ENCODE measurements at regions not wholly inside any gene's neighbourhood (a gene's known extent, or its start where the extent isn't known, plus 50 kb on each side); places are given as distances from the start of the nearest gene placed in this dataset.

DNA sequence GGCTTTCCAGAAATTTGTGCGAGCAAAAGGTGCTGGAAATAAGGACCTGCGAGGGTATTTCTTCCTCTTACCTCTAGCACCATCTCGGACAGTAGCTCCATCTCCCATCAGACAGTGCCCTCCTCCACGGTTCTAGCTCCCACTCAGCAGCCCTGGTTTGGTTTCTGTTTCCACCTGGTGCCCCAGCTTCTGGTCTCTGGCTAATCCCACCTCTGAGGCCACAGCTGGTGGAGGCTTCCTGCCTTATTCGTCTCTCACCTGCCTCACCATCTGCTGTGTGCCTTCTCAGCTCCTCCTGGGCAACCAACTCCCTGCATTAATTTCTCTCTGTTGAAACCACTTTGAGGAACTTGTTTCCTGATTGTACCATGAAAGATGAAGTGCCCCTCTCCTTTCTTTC is 162.4 kb upstream of the CDYL start:
- FAIRE-seq (no peak), ATAC-seq (no peak), DNase-seq (ENCODE audit: extremely low read depth in 1 of 4, low spot score in 3 of 4) (no peak)
- in situ Hi-C loops (cut with MboI), result no loop called here
- no peak overlapping the region for H3K4me3 ChIP-seq
- TF ChIP-seq IFI16 (CRISPR knock-in tag; IDR thresholded peaks at IDR 0.05), result no peak
- TF ChIP-seq PML (IDR thresholded peaks at IDR 0.05; ENCODE audit: low read length), result no peak
- TF ChIP-seq, protein P1, sequence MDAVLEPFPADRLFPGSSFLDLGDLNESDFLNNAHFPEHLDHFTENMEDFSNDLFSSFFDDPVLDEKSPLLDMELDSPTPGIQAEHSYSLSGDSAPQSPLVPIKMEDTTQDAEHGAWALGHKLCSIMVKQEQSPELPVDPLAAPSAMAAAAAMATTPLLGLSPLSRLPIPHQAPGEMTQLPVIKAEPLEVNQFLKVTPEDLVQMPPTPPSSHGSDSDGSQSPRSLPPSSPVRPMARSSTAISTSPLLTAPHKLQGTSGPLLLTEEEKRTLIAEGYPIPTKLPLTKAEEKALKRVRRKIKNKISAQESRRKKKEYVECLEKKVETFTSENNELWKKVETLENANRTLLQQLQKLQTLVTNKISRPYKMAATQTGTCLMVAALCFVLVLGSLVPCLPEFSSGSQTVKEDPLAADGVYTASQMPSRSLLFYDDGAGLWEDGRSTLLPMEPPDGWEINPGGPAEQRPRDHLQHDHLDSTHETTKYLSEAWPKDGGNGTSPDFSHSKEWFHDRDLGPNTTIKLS (IDR thresholded peaks at IDR 0.05; ENCODE audit: borderline replicate concordance, low read depth), result no peak
- TF ChIP-seq SAFB (IDR thresholded peaks at IDR 0.05; ENCODE audit: borderline replicate concordance, low read depth, low read length), result no peak
- TF ChIP-seq ETV6 (IDR thresholded peaks at IDR 0.05; ENCODE audit: borderline replicate concordance in 1 of 2, low read depth in 2 of 2, low read length in 1 of 2), result no peak
- TF ChIP-seq ETV6 (CRISPR knock-in tag; IDR thresholded peaks at IDR 0.05; ENCODE audit: borderline replicate concordance), result no peak
- H3K9ac ChIP-seq (ENCODE audit: insufficient read depth in 1 of 2, low read depth in 2 of 2, low read length in 2 of 2), result no peak overlapping the region
- WGBS (ENCODE audit: insufficient coverage, low coverage, missing lambda C conversion rate), result 5% methylated on average over 5 of the region's 5 CpGs
- intact Hi-C loops (cut with micrococcal nuclease), result no loop called here
- no peak overlapping the region for H2AFZ ChIP-seq (ENCODE audit: low read depth, low read length)
- H3K36me3 ChIP-seq (ENCODE audit: control insufficient read depth, insufficient read depth, low read length), result no peaks in the 10 kb centered on the region
- H3K4me1 ChIP-seq (replicated peaks in 1 of 2; ENCODE audit: control insufficient read depth in 2 of 2, insufficient read depth in 2 of 2, low read length in 2 of 2), result peaks cover 1 to 11% of the 10 kb centered on the region in 2 experiments; a peak in 4 of 5 replicates
- no TSS peak for BruUV-seq (replicated peaks)
- H3K4me2 ChIP-seq (ENCODE audit: insufficient read depth, low read length), result no peak overlapping the region
- H3K27me3 ChIP-seq (ENCODE audit: control insufficient read depth in 2 of 2, insufficient read depth in 2 of 2, low read length in 2 of 2), result peaks cover 36 to 52% of the 10 kb centered on the region in 2 experiments
- CTCF ChIA-PET (ENCODE audit: low intra/inter-chr PET ratio), result no interaction called here
- no peaks in the 10 kb centered on the region; the same call in 1 of the 2 replicates for H4K20me1 ChIP-seq (replicated peaks; ENCODE audit: control insufficient read depth, insufficient read depth, low read length)
- H3K27ac ChIP-seq (ENCODE audit: extremely low read depth, low read depth, low read length), result no peak overlapping the region
- no peaks in the 10 kb centered on the region for H3K9me1 ChIP-seq (ENCODE audit: control insufficient read depth, insufficient read depth, low read length)
- H3K79me2 ChIP-seq (ENCODE audit: control insufficient read depth, insufficient read depth, low read length), result no peaks in the 10 kb centered on the region
- POLR2A ChIA-PET, result interaction anchor here (0.6 to 1.6 kb wide), 4 partner anchors 9 to 1240 kb away, joined by 3 to 4 read pairs (median 3); no protein-coding TSS in a partner anchor
- H3K9me3 ChIP-seq (replicated peaks; ENCODE audit: control insufficient read depth, insufficient read depth, low read depth, low read length), result no peaks in the 10 kb centered on the region

Data from K562 (cell line).